Keratinocyte (primary cell): ENCODE measurements at regions not wholly inside any gene's neighbourhood (a gene's known extent, or its start where the extent isn't known, plus 50 kb on each side); places are given as distances from the start of the nearest gene placed in this dataset.

Experiments used
- DNase-seq: peaks from one replicate; pipeline ENCODE4 v3.0.0-alpha.2; 2011; ENCODE audit warnings: low read depth, missing footprints, low spot score
- FAIRE-seq: peaks from 2 replicates; lab custom pipeline; 2011; peaks lifted over from hg19 to GRCh38; lab: Jason Lieb, UNC
- H2AFZ ChIP-seq: 2 replicates; pipeline ENCODE4 v1.6.0; 2012; ENCODE audit warnings: low read length, control low read depth, inconsistent platforms; ENCODE audit not compliant: control insufficient read depth
- H3K27ac ChIP-seq: 2 replicates; pipeline ENCODE4 v1.5.1; 2011; ENCODE audit warnings: low read length; ENCODE audit not compliant: control insufficient read depth, insufficient read depth
- H3K27me3 ChIP-seq: 3 replicates; pipeline ENCODE4 v1.6.0; 2011; ENCODE audit warnings: low read length; ENCODE audit not compliant: control insufficient read depth, insufficient read depth; ENCODE audit errors: extremely low read depth
- H3K36me3 ChIP-seq, 2 experiments: 2 replicates in 1 of 2; 3 replicates in 1 of 2; pipeline ENCODE4 v1.5.1; 2011; ENCODE audit warnings: low read length in 2 of 2, mild to moderate bottlenecking in 1 of 2; ENCODE audit not compliant: control insufficient read depth in 2 of 2, insufficient read depth in 2 of 2; ENCODE audit errors: extremely low read depth in 1 of 2
- H3K4me1 ChIP-seq: 3 replicates; pipeline ENCODE4 v1.5.1; 2011; ENCODE audit warnings: low read length; ENCODE audit not compliant: control insufficient read depth, insufficient read depth; ENCODE audit errors: extremely low read depth
- H3K4me2 ChIP-seq: 3 replicates; pipeline ENCODE4 v1.6.0; 2011; ENCODE audit warnings: low read depth, low read length; ENCODE audit not compliant: control insufficient read depth, insufficient read depth; ENCODE audit errors: extremely low read depth
- H3K4me3 ChIP-seq, 3 experiments: fragments of 200-600 bp in 1 of 3; sonication (generic) in 1 of 3; 2 replicates in 2 of 3; 3 replicates in 1 of 3; pipeline ENCODE4 v1.5.1; 2011 to 2016; ENCODE audit warnings: low read length in 3 of 3, mild to moderate bottlenecking in 3 of 3, control low read depth in 2 of 3, inconsistent platforms in 1 of 3, low read depth in 1 of 3, mixed read lengths in 1 of 3, mixed run types in 1 of 3, moderate library complexity in 1 of 3; ENCODE audit not compliant: control insufficient read depth in 2 of 3, insufficient read depth in 2 of 3; ENCODE audit errors: extremely low read depth in 1 of 3
- H3K79me2 ChIP-seq: 2 replicates; pipeline ENCODE4 v1.6.0; 2012; ENCODE audit warnings: low read length; ENCODE audit not compliant: control insufficient read depth, insufficient read depth
- H3K9ac ChIP-seq: 3 replicates; pipeline ENCODE4 v1.6.0; 2011; ENCODE audit warnings: low read length; ENCODE audit not compliant: control insufficient read depth, insufficient read depth; ENCODE audit errors: extremely low read depth
- H3K9me1 ChIP-seq: 3 replicates; pipeline ENCODE4 v1.6.0; 2011; ENCODE audit warnings: low read length; ENCODE audit not compliant: control insufficient read depth, insufficient read depth; ENCODE audit errors: extremely low read depth
- H3K9me3 ChIP-seq: 2 replicates; pipeline ENCODE4 v1.5.1; 2012; ENCODE audit warnings: low read depth, low read length; ENCODE audit not compliant: control insufficient read depth
- H4K20me1 ChIP-seq: 3 replicates; pipeline ENCODE4 v1.6.0; 2011; ENCODE audit warnings: low read length; ENCODE audit not compliant: control insufficient read depth, insufficient read depth; ENCODE audit errors: extremely low read depth
- CTCF ChIP-seq, 3 experiments: IDR thresholded peaks in 1 of 3; conservative IDR thresholded peaks in 1 of 3; optimal IDR thresholded peaks in 1 of 3; 2 replicates in 2 of 3; 3 replicates in 1 of 3; pipeline versions ENCODE3 to v1.5.1; 2011; ENCODE audit warnings: low read length in 3 of 3, mild to moderate bottlenecking in 3 of 3, moderate library complexity in 2 of 3, control low read depth in 1 of 3, inconsistent platforms in 1 of 3; ENCODE audit not compliant: insufficient read depth in 2 of 3; ENCODE audit errors: extremely low read depth in 1 of 3
- EZH2 ChIP-seq: IDR thresholded peaks from one replicate; pipeline ENCODE4 v1.6.1; 2012; ENCODE audit warnings: inconsistent platforms, mild to moderate bottlenecking, low read length, moderate library complexity
- dilution Hi-C: fragments of 300-500 bp; cut with MboI; formaldehyde crosslinking; loops from one replicate; pipeline ENCODE4 v1.7.0; 2020; ENCODE audit warnings: low sequenced_read_pairs; ENCODE audit not compliant: extremely low pct_ligation_motif_present

- no peaks in the 10 kb centered on the region for H3K36me3 ChIP-seq
- H3K9ac ChIP-seq: no peak overlapping the region
- no peak overlapping the region for H3K4me2 ChIP-seq
- DNase-seq (no peak), FAIRE-seq (no peak)
- H3K4me3 ChIP-seq: no peak overlapping the region
- dilution Hi-C loops: no loop called here
- no peaks in the 10 kb centered on the region for H3K9me3 ChIP-seq
- H3K27me3 ChIP-seq: no peaks in the 10 kb centered on the region
- TF ChIP-seq EZH2: no peak
- TF ChIP-seq CTCF (optimal IDR thresholded peaks at IDR 0.05 in 1 of 3, IDR thresholded peaks at IDR 0.05 in 1 of 3, conservative IDR thresholded peaks at IDR 0.05 in 1 of 3; ENCODE audit: extremely low read depth in 1 of 3, insufficient read depth in 2 of 3, low read length in 3 of 3): no peak
- no peaks in the 10 kb centered on the region for H4K20me1 ChIP-seq
- H2AFZ ChIP-seq: no peak overlapping the region
- no peaks in the 10 kb centered on the region for H3K79me2 ChIP-seq
- H3K4me1 ChIP-seq: no peaks in the 10 kb centered on the region
- no peak overlapping the region for H3K27ac ChIP-seq
- H3K9me1 ChIP-seq: no peaks in the 10 kb centered on the region
Measured at GRCh38 chr10:35993591-35994515, 351.8 kb upstream of the FZD8 start.

- Histone ChIP-seq H4K20me1 (no peaks in the 10 kb centered on the region), H3K79me2 (no peaks in the 10 kb centered on the region), H3K27ac (no peak overlapping the region), H3K9ac (no peak overlapping the region), H2AFZ (no peak overlapping the region), H3K9me3 (no peaks in the 10 kb centered on the region), H3K27me3 (no peaks in the 10 kb centered on the region), H3K4me3 (no peak overlapping the region), H3K4me2 (no peak overlapping the region), H3K36me3 (no peaks in the 10 kb centered on the region), H3K4me1 (no peaks in the 10 kb centered on the region), H3K9me1 (no peaks in the 10 kb centered on the region)
- dilution Hi-C loops: no loop called here
- FAIRE-seq (no peak), DNase-seq (no peak)
- TF ChIP-seq CTCF (optimal IDR thresholded peaks at IDR 0.05 in 1 of 3, IDR thresholded peaks at IDR 0.05 in 1 of 3, conservative IDR thresholded peaks at IDR 0.05 in 1 of 3; ENCODE audit: extremely low read depth in 1 of 3, insufficient read depth in 2 of 3, low read length in 3 of 3) (no peak), EZH2 (no peak)
Measured at GRCh38 chr10:35992107-35992506, 350.0 kb upstream of the FZD8 start.
